ENCODE measurements at regions not wholly inside any gene's neighbourhood (a gene's known extent, or its start where the extent isn't known, plus 50 kb on each side); places are given as distances from the start of the nearest gene placed in this dataset.

GRCh38 chr7:108838198-108838597 lies 268.5 kb downstream of the DNAJB9 start:
- TF ChIP-seq GATA2 (IDR thresholded peaks at IDR 0.05; ENCODE audit: low read depth, low read length) (no peak), GATA3 (IDR thresholded peaks at IDR 0.05; ENCODE audit: low read depth, low read length) (no peak)

Measured in SH-SY5Y (cell line).